Endothelial cell of umbilical vein (primary cell): ENCODE measurements at regions not wholly inside any gene's neighbourhood (a gene's known extent, or its start where the extent isn't known, plus 50 kb on each side); places are given as distances from the start of the nearest gene placed in this dataset.
"Not testable (repeated sequence)": the region's sequence is repeated elsewhere in the genome, so short reads cannot be mapped to it uniquely, and the experiment has no call there.

Experiments
- BruUV-seq: library from RNA; stranded (reverse); fragments of 400-500 nt; replicated peaks from 2 replicates; lab custom pipeline; 2021; lab: Mats Ljungman, UMichigan
- CTCF ChIA-PET: fragments of 300-600, 350-600 bp; sonication (Branson Sonifier 250); formaldehyde crosslinking; loops from one replicate; lab custom pipeline; 2021; ENCODE audit warnings: antibody characterized with exemption, inconsistent platforms; lab: Charles Lee
- POLR2A ChIA-PET: fragments of 300-600, 350-600 bp; sonication (Branson Sonifier 250); formaldehyde crosslinking; loops from one replicate; lab custom pipeline; 2021; ENCODE audit warnings: antibody characterized with exemption, inconsistent platforms; lab: Charles Lee
- DNase-seq: peaks from one replicate; pipeline ENCODE4 v3.0.0-alpha.2; 2011; ENCODE audit warnings: low read depth, low spot score
- FAIRE-seq: peaks from 2 replicates; lab custom pipeline; 2011; peaks lifted over from hg19 to GRCh38; lab: Jason Lieb, UNC
- H2AFZ ChIP-seq: 2 replicates; pipeline ENCODE4 v1.6.0; 2012; ENCODE audit warnings: low read depth, low read length, control low read depth, inconsistent platforms
- H3K27ac ChIP-seq: 2 replicates; pipeline ENCODE4 v1.5.1; 2011; ENCODE audit warnings: low read depth, mild to moderate bottlenecking, control low read depth, low read length, moderate library complexity; ENCODE audit not compliant: insufficient read depth
- H3K27me3 ChIP-seq, 2 experiments: 2 replicates each; pipeline versions ENCODE4 v1.6.0 to v1.6.1; 2011; ENCODE audit warnings: low read length in 2 of 2, mixed read lengths in 1 of 2; ENCODE audit not compliant: control insufficient read depth in 2 of 2, insufficient read depth in 2 of 2
- H3K36me3 ChIP-seq, 2 experiments: 2 replicates in 1 of 2; 3 replicates in 1 of 2; pipeline ENCODE4 v1.5.1; 2011; ENCODE audit warnings: low read length in 2 of 2, mild to moderate bottlenecking in 1 of 2, moderate library complexity in 1 of 2; ENCODE audit not compliant: control insufficient read depth in 2 of 2, insufficient read depth in 2 of 2; ENCODE audit errors: extremely low read depth in 1 of 2
- H3K4me1 ChIP-seq: 3 replicates; pipeline ENCODE4 v1.5.1; 2011; ENCODE audit warnings: mild to moderate bottlenecking, low read length; ENCODE audit not compliant: control insufficient read depth, insufficient read depth; ENCODE audit errors: extremely low read depth
- H3K4me2 ChIP-seq: 2 replicates; pipeline ENCODE4 v1.6.1; 2011; ENCODE audit warnings: low read length, control low read depth, mixed read lengths; ENCODE audit not compliant: insufficient read depth
- H3K4me3 ChIP-seq, 3 experiments: fragments of 200-600 bp in 1 of 3; sonication (generic), shearing (Covaris generic) in 1 of 3; replicated peaks in 1 of 3; 2 replicates each; pipeline ENCODE4 v1.5.1; 2011 to 2016; ENCODE audit warnings: control low read depth in 3 of 3, low read length in 3 of 3, mild to moderate bottlenecking in 2 of 3, inconsistent platforms in 1 of 3, low read depth in 1 of 3, moderate library complexity in 1 of 3; ENCODE audit not compliant: insufficient read depth in 1 of 3
- H3K79me2 ChIP-seq: 2 replicates; pipeline ENCODE4 v1.6.0; 2012; ENCODE audit warnings: low read length, inconsistent platforms; ENCODE audit not compliant: control insufficient read depth, insufficient read depth
- H3K9ac ChIP-seq: replicated peaks from 2 replicates; pipeline ENCODE3; 2011; ENCODE audit warnings: low read length, control low read depth; ENCODE audit not compliant: insufficient read depth; ENCODE audit errors: extremely low read depth
- H3K9me1 ChIP-seq: replicated peaks from 3 replicates; pipeline ENCODE4 v1.6.0; 2011; ENCODE audit warnings: mild to moderate bottlenecking, low read length; ENCODE audit not compliant: control insufficient read depth, insufficient read depth; ENCODE audit errors: extremely low read depth
- H3K9me3 ChIP-seq: replicated peaks from 2 replicates; pipeline ENCODE4 v1.5.1; 2012; ENCODE audit warnings: low read length, inconsistent platforms; ENCODE audit not compliant: control insufficient read depth, insufficient read depth
- H4K20me1 ChIP-seq: replicated peaks from 2 replicates; pipeline ENCODE3; 2011; ENCODE audit warnings: mild to moderate bottlenecking, low read length; ENCODE audit not compliant: control insufficient read depth, insufficient read depth; ENCODE audit errors: extremely low read depth
- dilution Hi-C: fragments of 300-500 bp; cut with MboI; formaldehyde crosslinking; loops from one replicate; pipeline ENCODE4 v1.15.0; 2019; ENCODE audit warnings: low sequenced_read_pairs; ENCODE audit not compliant: extremely low pct_ligation_motif_present
- intact Hi-C: fragments of 100-400 bp; cut with micrococcal nuclease; formaldehyde crosslinking; loops from one replicate; pipeline ENCODE4 v1.10.0; 2022

- peak overlapping the region in 1 of 3 experiments; percentile 45 for H3K4me3 ChIP-seq
These were observed 72.1 kb downstream of the B4GALT7 start for GRCh38 chr5:177671755-177672690.

More at GRCh38 chr5:177671755-177672690, 72.1 kb downstream of the B4GALT7 start:
- H3K9ac ChIP-seq, BruUV-seq, H3K4me2 ChIP-seq, H3K9me3 ChIP-seq, intact Hi-C loops, POLR2A ChIA-PET, dilution Hi-C loops, H3K27me3 ChIP-seq, H3K27ac ChIP-seq, H3K9me1 ChIP-seq, H4K20me1 ChIP-seq, H3K36me3 ChIP-seq, FAIRE-seq, CTCF ChIA-PET, H3K4me1 ChIP-seq, H3K79me2 ChIP-seq: not testable (repeated sequence)
- H2AFZ ChIP-seq, result peak overlapping the region; percentile 51
- DNase-seq, result peak; percentile 26
